Fibroblast of villous mesenchyme (primary cell): ENCODE measurements at regions not wholly inside any gene's neighbourhood (a gene's known extent, or its start where the extent isn't known, plus 50 kb on each side); places are given as distances from the start of the nearest gene placed in this dataset.
"Not testable (repeated sequence)": the region's sequence is repeated elsewhere in the genome, so short reads cannot be mapped to it uniquely, and the experiment has no call there.

Source experiments
- DNase-seq: peaks from one replicate; pipeline ENCODE4 v3.0.0-alpha.2; 2010; ENCODE audit warnings: low read depth
- H3K4me3 ChIP-seq: 2 replicates; pipeline ENCODE4 v1.5.1; 2011; ENCODE audit warnings: low read depth, mild to moderate bottlenecking, low read length
- TF ChIP-seq, protein P1 (sequence below): IDR thresholded peaks from 2 replicates; pipeline ENCODE4 v1.5.1; 2012; ENCODE audit warnings: low read depth, mild to moderate bottlenecking, low read length; ENCODE audit not compliant: insufficient read depth

DNA sequence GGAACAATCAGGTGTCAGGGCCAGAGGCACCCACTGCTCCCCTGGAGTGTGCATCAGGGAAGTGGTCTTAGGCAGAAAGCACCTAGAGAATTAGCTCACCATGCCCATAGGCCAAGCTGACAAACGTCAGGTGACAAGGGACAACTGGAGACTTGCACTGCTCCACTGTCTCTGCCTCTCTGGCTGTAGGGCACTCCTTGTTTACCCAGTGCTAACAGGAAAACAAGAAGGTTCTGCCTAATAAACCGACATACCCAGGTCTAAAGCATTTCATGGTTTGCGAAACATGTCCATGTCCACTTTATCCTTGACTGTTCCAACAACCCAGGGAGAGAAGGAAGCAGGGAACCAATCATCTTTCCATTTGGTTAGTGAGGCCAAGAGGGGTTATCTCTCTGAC lies 92.5 kb upstream of the MAMLD1 start:
- H3K4me3 ChIP-seq = no peak overlapping the region
- TF ChIP-seq, protein P1, sequence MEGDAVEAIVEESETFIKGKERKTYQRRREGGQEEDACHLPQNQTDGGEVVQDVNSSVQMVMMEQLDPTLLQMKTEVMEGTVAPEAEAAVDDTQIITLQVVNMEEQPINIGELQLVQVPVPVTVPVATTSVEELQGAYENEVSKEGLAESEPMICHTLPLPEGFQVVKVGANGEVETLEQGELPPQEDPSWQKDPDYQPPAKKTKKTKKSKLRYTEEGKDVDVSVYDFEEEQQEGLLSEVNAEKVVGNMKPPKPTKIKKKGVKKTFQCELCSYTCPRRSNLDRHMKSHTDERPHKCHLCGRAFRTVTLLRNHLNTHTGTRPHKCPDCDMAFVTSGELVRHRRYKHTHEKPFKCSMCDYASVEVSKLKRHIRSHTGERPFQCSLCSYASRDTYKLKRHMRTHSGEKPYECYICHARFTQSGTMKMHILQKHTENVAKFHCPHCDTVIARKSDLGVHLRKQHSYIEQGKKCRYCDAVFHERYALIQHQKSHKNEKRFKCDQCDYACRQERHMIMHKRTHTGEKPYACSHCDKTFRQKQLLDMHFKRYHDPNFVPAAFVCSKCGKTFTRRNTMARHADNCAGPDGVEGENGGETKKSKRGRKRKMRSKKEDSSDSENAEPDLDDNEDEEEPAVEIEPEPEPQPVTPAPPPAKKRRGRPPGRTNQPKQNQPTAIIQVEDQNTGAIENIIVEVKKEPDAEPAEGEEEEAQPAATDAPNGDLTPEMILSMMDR = no peak
- no peak for DNase-seq

DNA sequence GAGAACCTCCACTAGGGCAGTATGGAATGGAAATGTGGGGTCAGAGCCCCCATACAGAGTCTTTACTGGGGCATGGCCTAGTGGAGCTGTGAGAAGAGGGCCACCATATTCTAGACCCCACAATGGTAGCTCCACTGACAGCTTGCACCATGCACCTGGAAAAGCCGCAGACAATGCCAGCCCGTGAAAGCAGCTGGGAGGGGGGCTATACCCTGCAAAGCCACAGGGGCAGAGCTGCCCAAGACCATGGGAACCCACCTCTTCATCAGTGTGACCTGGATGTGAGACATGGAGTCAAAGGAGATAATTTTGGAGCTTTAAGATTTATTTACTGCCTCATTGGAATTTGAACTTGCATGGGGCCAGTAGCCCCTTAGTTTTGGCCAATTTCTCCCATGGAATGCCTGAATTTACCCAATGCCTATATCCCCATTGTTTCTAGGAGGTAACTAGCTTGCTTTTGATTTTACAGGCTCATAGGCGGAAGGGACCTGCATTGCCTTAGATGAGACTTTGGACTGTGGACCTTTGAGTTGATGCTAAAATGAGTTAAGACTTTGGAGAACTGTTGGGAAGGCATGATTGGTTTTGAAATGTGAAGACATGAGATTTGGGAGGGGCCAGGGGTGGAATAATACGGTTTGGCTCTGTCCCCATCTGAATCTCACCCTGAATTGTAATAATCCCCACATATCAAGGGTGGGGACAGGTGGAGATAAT lies 89.4 kb upstream of the MAMLD1 start:
- H3K4me3 ChIP-seq, DNase-seq: not testable (repeated sequence)

DNA sequence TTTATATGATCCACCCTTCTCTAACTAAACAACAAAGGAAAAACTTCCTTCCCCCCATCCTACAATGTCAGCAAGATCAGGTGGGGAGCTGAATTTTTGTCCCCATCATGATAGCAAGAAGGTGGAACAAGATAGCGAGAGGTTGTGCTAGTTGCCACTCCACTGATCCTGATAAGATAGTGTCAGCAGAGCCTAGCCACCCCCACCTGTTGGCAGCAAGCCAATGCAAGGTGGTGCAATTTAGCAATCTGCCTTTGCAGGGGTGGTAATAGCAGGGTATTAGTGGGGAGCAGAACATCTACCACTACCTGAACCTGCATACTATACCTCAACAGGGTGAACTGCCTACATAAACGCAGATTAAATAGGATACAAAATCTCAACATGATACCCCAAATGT lies 80.2 kb upstream of the MAMLD1 start:
- TF ChIP-seq, protein P1 = no peak
- no peak overlapping the region for H3K4me3 ChIP-seq
- DNase-seq = no peak

DNA sequence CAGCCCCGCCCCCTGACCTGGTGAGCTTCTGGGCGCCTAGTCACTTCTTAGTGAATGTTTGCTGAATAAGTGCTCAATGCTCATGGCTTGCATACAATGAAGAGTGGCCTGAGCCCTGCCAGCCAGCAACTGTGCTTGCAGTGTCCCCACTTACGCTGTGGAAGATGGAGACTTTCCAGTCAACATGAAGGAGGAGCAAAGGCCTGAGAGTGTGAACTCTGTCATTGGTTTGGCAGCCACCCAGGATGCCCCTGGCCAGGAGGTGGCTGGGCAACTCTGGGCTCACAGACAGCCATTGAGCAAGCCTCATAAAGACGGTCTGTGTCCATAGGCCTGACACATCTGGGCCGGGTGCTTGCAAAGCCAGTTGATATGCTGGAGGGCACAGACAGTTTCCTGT lies 72.1 kb upstream of the MAMLD1 start:
- no peak overlapping the region for H3K4me3 ChIP-seq
- TF ChIP-seq, protein P1 = no peak
- DNase-seq = peak; percentile 1

DNA sequence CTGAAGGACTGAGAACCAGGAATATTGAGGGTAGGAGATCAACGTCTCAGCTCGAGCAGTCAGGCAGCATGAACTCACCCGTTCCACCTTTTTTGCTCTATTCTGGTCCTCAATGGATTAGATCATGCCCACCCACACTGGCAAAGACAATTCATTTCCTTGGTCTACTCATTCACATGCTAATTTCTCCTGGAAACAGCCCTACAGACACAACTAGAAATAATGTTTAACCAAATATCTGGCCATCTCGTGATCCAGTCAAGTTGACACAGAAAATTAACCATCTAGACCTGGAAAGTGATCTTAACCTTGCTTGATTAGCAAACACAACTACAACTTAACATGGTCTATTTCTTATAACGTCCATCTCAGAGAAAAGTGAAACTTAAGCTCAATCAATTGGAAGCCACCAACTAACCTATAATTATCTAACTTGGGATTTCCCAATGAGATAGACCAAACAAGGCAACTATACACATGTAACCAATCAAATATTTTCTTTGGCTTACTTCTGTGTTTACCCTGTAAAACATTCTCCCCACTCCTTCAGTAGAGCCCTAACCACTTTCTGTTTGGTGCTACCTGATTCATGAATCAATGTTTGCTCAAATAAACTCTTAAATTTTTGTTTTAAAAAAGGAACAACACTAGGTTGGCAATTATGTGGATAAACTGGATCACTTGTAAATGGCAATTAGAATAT lies 69.7 kb upstream of the MAMLD1 start:
- TF ChIP-seq, protein P1 = no peak
- no peak for DNase-seq

DNA sequence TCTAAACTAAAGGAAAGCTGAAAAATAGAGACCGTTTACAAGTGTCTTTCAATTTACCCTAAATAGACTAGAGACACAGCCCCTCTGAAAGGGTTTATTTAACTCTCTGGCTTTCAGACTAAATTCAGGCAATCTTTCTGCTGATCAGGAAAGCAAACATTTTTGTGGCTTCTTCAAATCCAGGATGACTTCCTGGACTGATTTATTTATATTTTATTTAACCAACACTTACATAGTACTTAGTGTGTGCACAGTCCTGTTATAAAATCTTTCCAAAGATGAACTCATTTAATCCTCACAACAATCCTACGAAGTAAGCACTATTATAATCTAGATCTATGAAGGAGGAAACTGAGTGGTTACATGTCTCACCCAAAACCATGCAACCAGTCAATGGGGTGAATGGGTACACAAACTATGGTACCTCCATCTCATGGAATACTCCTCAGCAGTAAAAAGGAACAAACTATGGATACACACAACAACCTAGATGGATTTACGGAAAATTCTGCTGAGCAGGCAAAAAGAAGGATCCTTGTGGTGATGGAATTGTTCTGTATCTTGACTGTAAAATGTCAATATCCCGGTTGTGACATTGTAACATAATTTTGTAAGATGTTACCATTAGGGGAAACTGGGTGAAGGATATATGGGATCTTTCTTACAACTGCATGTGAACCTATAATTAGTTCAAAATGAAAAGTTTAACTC lies 64.1 kb upstream of the MAMLD1 start:
- no peak overlapping the region for H3K4me3 ChIP-seq
- TF ChIP-seq, protein P1 = no peak
- peak; percentile 40 for DNase-seq

More for the DNA sequence above, 69.7 kb upstream of the MAMLD1 start:
- H3K4me3 ChIP-seq = no peak overlapping the region

DNA sequence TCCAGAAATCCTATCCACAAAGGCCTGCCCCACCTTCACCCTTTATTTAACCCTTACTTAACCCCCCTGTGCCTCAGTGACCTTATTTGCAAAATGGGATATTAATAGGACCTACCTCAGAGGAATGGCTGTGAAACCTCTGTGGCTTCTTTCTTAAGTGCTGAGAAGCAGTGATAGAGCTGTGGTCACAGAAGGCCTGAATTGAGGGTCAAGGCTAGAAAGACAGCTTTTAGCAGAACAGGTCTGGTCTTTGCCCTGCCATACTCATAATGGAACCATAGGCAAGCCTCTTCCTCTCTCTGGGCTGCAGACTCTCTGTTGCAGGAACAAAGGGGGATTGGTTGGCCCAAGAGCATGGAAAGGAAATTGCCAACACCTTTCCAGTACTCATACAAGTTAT lies 63.5 kb upstream of the MAMLD1 start:
- no peak for DNase-seq
- no peak overlapping the region for H3K4me3 ChIP-seq
- TF ChIP-seq, protein P1 = no peak
